Fibroblast of lung (primary cell): ENCODE measurements at regions not wholly inside any gene's neighbourhood (a gene's known extent, or its start where the extent isn't known, plus 50 kb on each side); places are given as distances from the start of the nearest gene placed in this dataset.

ENCODE experiments used
- DNase-seq, 2 donors: peaks; one replicate each; pipeline versions ENCODE4 v3.0.0 to v3.0.0-alpha.2; 2010; ENCODE audit warnings: low read depth in 2 of 2
- H2AFZ ChIP-seq: 2 replicates; pipeline ENCODE4 v1.5.1; 2012; ENCODE audit warnings: low read length, control low read depth, inconsistent platforms
- H3K27ac ChIP-seq: 2 replicates; pipeline ENCODE4 v1.5.1; 2011; ENCODE audit warnings: low read length, control low read depth; ENCODE audit not compliant: insufficient read depth
- H3K27me3 ChIP-seq: 2 replicates; pipeline ENCODE4 v1.5.1; 2011; ENCODE audit warnings: mild to moderate bottlenecking, low read length; ENCODE audit not compliant: control insufficient read depth, insufficient read depth
- H3K36me3 ChIP-seq: 2 replicates; pipeline ENCODE4 v1.5.1; 2011; ENCODE audit warnings: low read length; ENCODE audit not compliant: control insufficient read depth, insufficient read depth
- H3K4me1 ChIP-seq: 2 replicates; pipeline ENCODE4 v1.5.1; 2011; ENCODE audit warnings: low read length; ENCODE audit not compliant: control insufficient read depth, insufficient read depth; ENCODE audit errors: extremely low read depth
- H3K4me2 ChIP-seq: 2 replicates; pipeline ENCODE4 v1.5.1; 2011; ENCODE audit warnings: low read length, control low read depth; ENCODE audit not compliant: insufficient read depth; ENCODE audit errors: extremely low read depth
- H3K4me3 ChIP-seq, 4 experiments: fragments of 200-600 bp in 1 of 4; sonication (generic) in 1 of 4; replicated peaks in 1 of 4; 2 replicates each; pipeline ENCODE4 v1.5.1; 2011 to 2016; ENCODE audit warnings: low read length in 4 of 4, low read depth in 3 of 4, mild to moderate bottlenecking in 3 of 4, control low read depth in 2 of 4, inconsistent platforms in 1 of 4, mixed read lengths in 1 of 4; ENCODE audit not compliant: insufficient read depth in 1 of 4; ENCODE audit errors: control extremely low read depth in 1 of 4
- H3K79me2 ChIP-seq: 2 replicates; pipeline ENCODE4 v1.5.1; 2012; ENCODE audit warnings: mild to moderate bottlenecking, low read length, inconsistent platforms; ENCODE audit not compliant: control insufficient read depth, insufficient read depth
- H3K9ac ChIP-seq: 2 replicates; pipeline ENCODE4 v1.5.1; 2011; ENCODE audit warnings: mild to moderate bottlenecking, low read length, control low read depth; ENCODE audit not compliant: insufficient read depth
- H3K9me3 ChIP-seq: 2 replicates; pipeline ENCODE4 v1.5.1; 2012; ENCODE audit warnings: low read depth, low read length; ENCODE audit not compliant: control insufficient read depth, insufficient read depth
- H4K20me1 ChIP-seq: 2 replicates; pipeline ENCODE4 v1.5.1; 2011; ENCODE audit warnings: low read length; ENCODE audit not compliant: control insufficient read depth, insufficient read depth; ENCODE audit errors: extremely low read depth
- EZH2 ChIP-seq: IDR thresholded peaks from 2 replicates; pipeline ENCODE4 v1.5.1; 2012; ENCODE audit warnings: low read length, control low read depth, mild to moderate bottlenecking; ENCODE audit errors: missing control alignments
- TF ChIP-seq, protein P1 (sequence below), 2 donors: IDR thresholded peaks in 1 of 2; conservative IDR thresholded peaks in 1 of 2; 1 replicate in 1 of 2; 2 replicates in 1 of 2; pipeline ENCODE4 v1.5.1; 2011 to 2012; ENCODE audit warnings: low read length in 2 of 2, control low read depth in 1 of 2, inconsistent platforms in 1 of 2, low read depth in 1 of 2, mild to moderate bottlenecking in 1 of 2

GRCh38 chr1:82565146-82565545, 764.4 kb downstream of the ADGRL2 start:
- Histone ChIP-seq H3K4me2 (no peak overlapping the region), H3K27me3 (no peaks in the 10 kb centered on the region), H3K4me1 (no peaks in the 10 kb centered on the region), H2AFZ (no peak overlapping the region), H3K4me3 (no peak overlapping the region), H3K27ac (no peak overlapping the region), H3K79me2 (no peaks in the 10 kb centered on the region), H3K36me3 (no peaks in the 10 kb centered on the region), H3K9ac (no peak overlapping the region), H4K20me1 (no peaks in the 10 kb centered on the region), H3K9me3 (no peaks in the 10 kb centered on the region)
- TF ChIP-seq, protein P1, sequence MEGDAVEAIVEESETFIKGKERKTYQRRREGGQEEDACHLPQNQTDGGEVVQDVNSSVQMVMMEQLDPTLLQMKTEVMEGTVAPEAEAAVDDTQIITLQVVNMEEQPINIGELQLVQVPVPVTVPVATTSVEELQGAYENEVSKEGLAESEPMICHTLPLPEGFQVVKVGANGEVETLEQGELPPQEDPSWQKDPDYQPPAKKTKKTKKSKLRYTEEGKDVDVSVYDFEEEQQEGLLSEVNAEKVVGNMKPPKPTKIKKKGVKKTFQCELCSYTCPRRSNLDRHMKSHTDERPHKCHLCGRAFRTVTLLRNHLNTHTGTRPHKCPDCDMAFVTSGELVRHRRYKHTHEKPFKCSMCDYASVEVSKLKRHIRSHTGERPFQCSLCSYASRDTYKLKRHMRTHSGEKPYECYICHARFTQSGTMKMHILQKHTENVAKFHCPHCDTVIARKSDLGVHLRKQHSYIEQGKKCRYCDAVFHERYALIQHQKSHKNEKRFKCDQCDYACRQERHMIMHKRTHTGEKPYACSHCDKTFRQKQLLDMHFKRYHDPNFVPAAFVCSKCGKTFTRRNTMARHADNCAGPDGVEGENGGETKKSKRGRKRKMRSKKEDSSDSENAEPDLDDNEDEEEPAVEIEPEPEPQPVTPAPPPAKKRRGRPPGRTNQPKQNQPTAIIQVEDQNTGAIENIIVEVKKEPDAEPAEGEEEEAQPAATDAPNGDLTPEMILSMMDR (conservative IDR thresholded peaks at IDR 0.05 in 1 of 2, IDR thresholded peaks at IDR 0.05 in 1 of 2; ENCODE audit: low read depth in 1 of 2, low read length in 2 of 2), result peak; percentile 21 to 34
- no peak for TF ChIP-seq EZH2
- peak; percentile 66 to 91 for DNase-seq

GRCh38 chr1:82564333-82564732, 763.6 kb downstream of the ADGRL2 start:
- H3K27me3 ChIP-seq, result no peaks in the 10 kb centered on the region
- no peak overlapping the region for H3K4me2 ChIP-seq
- no peak overlapping the region for H3K27ac ChIP-seq
- DNase-seq, result no peak
- H3K4me3 ChIP-seq, result no peak overlapping the region
- H3K9ac ChIP-seq, result no peak overlapping the region
- H3K36me3 ChIP-seq, result no peaks in the 10 kb centered on the region
- no peaks in the 10 kb centered on the region for H3K9me3 ChIP-seq
- TF ChIP-seq, protein P1 (conservative IDR thresholded peaks at IDR 0.05 in 1 of 2, IDR thresholded peaks at IDR 0.05 in 1 of 2; ENCODE audit: low read depth in 1 of 2, low read length in 2 of 2), result no peak
- no peak for TF ChIP-seq EZH2
- no peaks in the 10 kb centered on the region for H4K20me1 ChIP-seq
- no peaks in the 10 kb centered on the region for H3K79me2 ChIP-seq
- H2AFZ ChIP-seq, result no peak overlapping the region
- no peaks in the 10 kb centered on the region for H3K4me1 ChIP-seq

DNA sequence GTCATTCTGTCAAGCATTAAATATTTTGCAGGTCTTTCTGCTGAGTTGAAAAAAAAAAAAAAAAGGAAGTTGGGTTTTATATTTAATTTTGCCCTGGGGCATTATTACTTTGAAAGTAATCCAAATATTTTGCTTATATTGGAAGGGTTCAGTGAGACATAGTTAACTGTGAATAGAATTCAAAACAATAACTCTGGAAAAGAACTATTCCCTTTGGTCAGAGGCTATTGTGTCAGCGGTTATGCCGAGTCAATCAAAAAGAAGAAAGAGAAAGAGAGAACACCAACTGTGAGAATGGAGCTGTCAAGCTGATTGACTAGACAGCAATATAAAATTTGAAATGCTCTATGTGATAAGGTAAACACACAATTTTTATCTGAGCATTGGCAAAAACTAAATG, 761.7 kb downstream of the ADGRL2 start:
- no peaks in the 10 kb centered on the region for H3K27me3 ChIP-seq
- no peak overlapping the region for H3K4me3 ChIP-seq
- DNase-seq, result peak in 1 of 2 donors; percentile 1
- H4K20me1 ChIP-seq, result no peaks in the 10 kb centered on the region
- no peaks in the 10 kb centered on the region for H3K36me3 ChIP-seq
- no peak overlapping the region for H3K27ac ChIP-seq
- no peaks in the 10 kb centered on the region for H3K4me1 ChIP-seq
- H3K9me3 ChIP-seq, result no peaks in the 10 kb centered on the region
- no peak overlapping the region for H3K4me2 ChIP-seq
- no peak overlapping the region for H3K9ac ChIP-seq
- TF ChIP-seq EZH2, result no peak
- TF ChIP-seq, protein P1 (conservative IDR thresholded peaks at IDR 0.05 in 1 of 2, IDR thresholded peaks at IDR 0.05 in 1 of 2; ENCODE audit: low read depth in 1 of 2, low read length in 2 of 2), result no peak
- H3K79me2 ChIP-seq, result no peaks in the 10 kb centered on the region
- no peak overlapping the region for H2AFZ ChIP-seq
